ENCODE measurements at regions not wholly inside any gene's neighbourhood (a gene's known extent, or its start where the extent isn't known, plus 50 kb on each side); places are given as distances from the start of the nearest gene placed in this dataset.
A peak's percentile ranks its signal among the peaks of the same experiment; 100 is the strongest.
"Not testable (repeated sequence)": the region's sequence is repeated elsewhere in the genome, so short reads cannot be mapped to it uniquely, and the experiment has no call there.

DNA sequence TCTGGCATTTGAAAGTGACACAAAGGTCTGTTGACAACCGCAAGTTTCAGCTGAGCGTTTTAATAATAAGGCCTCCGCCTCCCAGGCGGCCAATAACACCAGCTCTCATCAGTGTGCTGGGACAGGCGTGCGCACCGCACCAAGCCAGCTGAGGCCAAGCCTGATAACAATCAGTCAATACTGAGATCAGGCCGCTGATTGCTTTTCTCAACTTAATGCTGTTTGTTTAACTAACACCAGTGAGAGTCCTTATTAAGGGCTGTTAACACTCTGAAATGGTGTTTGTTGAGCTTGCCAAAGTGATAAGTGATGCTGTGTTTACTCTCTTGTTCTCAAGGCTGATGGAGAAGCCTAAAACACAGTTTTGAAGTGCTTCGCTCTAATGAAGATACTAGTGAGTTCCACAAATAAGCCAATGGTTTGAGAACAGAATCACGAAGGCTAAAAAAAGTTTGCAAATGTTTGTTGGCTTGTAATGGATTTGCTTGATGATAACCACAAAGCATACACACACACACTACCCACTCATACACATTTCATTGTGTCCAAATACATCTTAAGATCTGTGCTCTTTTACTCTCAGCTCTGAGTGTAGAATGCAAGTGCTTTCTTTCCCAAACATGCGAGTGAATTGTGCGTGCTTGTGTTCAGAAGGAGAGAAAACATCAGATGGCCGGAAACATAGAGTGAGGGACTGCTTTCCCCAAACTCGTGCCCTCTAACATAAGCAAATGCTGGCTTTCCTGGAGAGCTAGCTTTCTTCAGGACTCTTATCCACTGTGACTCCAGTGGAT lies 330.4 kb upstream of the KLF4 start:
- Histone ChIP-seq H2AFZ (peak overlapping the region; percentile 39), H3K4me2 (no peak overlapping the region)
- peak; percentile 100 for TF ChIP-seq EZH2phosphoT487 (IDR thresholded peaks at IDR 0.05; ENCODE audit: low read depth, severe bottlenecking, unreplicated experiment)
- TF ChIP-seq EZH2 (IDR thresholded peaks at IDR 0.05; ENCODE audit: borderline replicate concordance), result no peak

DNA sequence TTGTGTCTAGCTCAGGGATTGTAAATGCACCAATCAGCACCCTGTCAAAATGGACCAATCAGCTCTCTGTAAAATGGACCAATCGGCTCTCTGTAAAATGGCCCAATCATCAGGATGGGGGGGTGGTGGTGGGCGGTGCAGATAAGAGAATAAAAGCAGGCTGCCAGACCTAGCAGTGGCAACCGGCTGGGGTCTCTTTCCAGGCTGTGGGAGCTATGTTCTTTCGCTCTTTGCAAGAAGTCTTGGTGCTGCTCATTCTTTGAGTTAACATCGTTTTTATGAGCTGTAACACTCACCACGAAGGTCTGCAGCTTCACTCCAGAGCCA lies 328.9 kb upstream of the KLF4 start:
- H3K4me2 ChIP-seq; H3K36me3 ChIP-seq (replicated peaks; ENCODE audit: insufficient read depth, low read depth); H3K9me2 ChIP-seq (replicated peaks; ENCODE audit: insufficient read depth); H2AFZ ChIP-seq; H4K20me1 ChIP-seq (ENCODE audit: insufficient read depth, poor library complexity, severe bottlenecking); H3K4me3 ChIP-seq; DNase-seq (ENCODE audit: low spot score); H3K27ac ChIP-seq; H3K79me2 ChIP-seq; H3K9me3 ChIP-seq (ENCODE audit: low read depth): not testable (repeated sequence)
- Histone ChIP-seq H3K27me3 (peaks cover 11% of the 10 kb centered on the region), H3K4me1 (ENCODE audit: insufficient read depth) (peaks cover 19% of the 10 kb centered on the region)
- 88% methylated on average over 6 of the region's 6 CpGs for WGBS (ENCODE audit: low lambda C conversion rate, missing lambda C conversion rate)

More for the DNA sequence above, 330.4 kb upstream of the KLF4 start:
- no peaks in the 10 kb centered on the region for H4K20me1 ChIP-seq (ENCODE audit: insufficient read depth, poor library complexity, severe bottlenecking)
- no peaks in the 10 kb centered on the region for H3K9me3 ChIP-seq (ENCODE audit: low read depth)
- H3K36me3 ChIP-seq (replicated peaks; ENCODE audit: insufficient read depth, low read depth), result no peaks in the 10 kb centered on the region
- 31% methylated on average over 14 of the region's 14 CpGs for WGBS (ENCODE audit: low lambda C conversion rate, missing lambda C conversion rate)
- H3K4me1 ChIP-seq (ENCODE audit: insufficient read depth), result peaks cover 19% of the 10 kb centered on the region
- no peak overlapping the region for H3K27ac ChIP-seq
- DNase-seq (ENCODE audit: low spot score), result peak; percentile 40
- H3K79me2 ChIP-seq, result no peaks in the 10 kb centered on the region
- H3K9me2 ChIP-seq (replicated peaks; ENCODE audit: insufficient read depth), result no peaks in the 10 kb centered on the region
- H3K27me3 ChIP-seq, result peaks cover 15% of the 10 kb centered on the region
- H3K4me3 ChIP-seq, result no peak overlapping the region

DNA sequence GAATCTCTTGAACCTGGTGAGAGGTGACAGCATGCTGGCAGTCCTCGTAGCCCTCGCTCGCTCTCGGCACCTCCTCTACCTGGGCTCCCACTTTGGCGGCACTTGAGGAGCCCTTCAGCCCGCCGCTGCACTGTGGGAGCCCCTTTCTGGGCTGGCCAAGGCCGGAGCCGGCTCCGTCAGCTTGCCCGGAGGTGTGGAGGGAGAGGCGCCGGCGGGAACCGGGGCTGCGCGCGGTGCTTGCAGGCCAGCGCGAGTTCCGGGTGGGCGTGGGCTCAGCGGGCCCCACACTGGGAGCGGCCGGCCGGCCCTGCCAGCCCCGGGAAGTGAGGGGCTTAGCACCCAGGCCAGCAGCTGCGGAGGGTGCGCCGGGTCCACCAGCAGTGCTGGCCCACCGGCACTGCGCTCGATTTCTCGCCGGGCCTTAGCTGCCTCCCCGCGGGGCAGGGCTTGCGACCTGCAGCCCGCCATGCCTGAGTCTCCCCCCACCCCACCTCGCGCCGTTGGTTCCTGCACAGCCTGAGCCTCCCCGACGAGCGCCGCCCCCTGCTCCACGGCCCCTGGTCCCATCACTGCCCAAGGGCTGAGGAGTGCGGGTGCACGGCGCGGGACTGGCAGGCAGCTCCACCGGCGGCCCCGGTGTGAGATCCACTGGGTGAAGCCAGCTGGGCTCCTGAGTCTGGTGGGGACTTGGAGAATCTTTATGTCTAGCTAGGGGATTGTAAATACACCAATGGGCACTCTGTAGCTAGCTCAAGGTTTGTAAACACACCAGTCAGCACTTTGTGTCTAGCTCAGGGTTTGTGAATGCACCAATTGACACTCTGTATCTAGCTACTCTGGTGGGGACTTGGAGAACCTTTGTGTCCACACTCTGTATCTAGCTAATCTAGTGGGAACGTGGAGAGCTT lies 328.3 kb upstream of the KLF4 start:
- not testable (repeated sequence) for H3K27me3 ChIP-seq

GRCh38 chr9:107816561-107817021 lies 327.0 kb upstream of the KLF4 start:
- 52% methylated on average over 2 of the region's 2 CpGs for WGBS (ENCODE audit: low lambda C conversion rate, missing lambda C conversion rate)
- peak; percentile 22 for DNase-seq (ENCODE audit: low spot score)
- H3K27me3 ChIP-seq, result no peaks in the 10 kb centered on the region

More for the DNA sequence above, 328.3 kb upstream of the KLF4 start:
- H4K20me1 ChIP-seq (ENCODE audit: insufficient read depth, poor library complexity, severe bottlenecking); H3K4me3 ChIP-seq; H3K9me2 ChIP-seq (replicated peaks; ENCODE audit: insufficient read depth); H3K79me2 ChIP-seq; H3K4me2 ChIP-seq; H3K36me3 ChIP-seq (replicated peaks; ENCODE audit: insufficient read depth, low read depth); DNase-seq (ENCODE audit: low spot score); H3K27ac ChIP-seq; H2AFZ ChIP-seq; H3K9me3 ChIP-seq (ENCODE audit: low read depth): not testable (repeated sequence)
- 96% methylated on average over 38 of the region's 55 CpGs for whole genome bisulfite sequencing (ENCODE audit: low lambda C conversion rate, missing lambda C conversion rate)
- peaks cover 19% of the 10 kb centered on the region for H3K4me1 ChIP-seq (ENCODE audit: insufficient read depth)

More at GRCh38 chr9:107816561-107817021, 327.0 kb upstream of the KLF4 start:
- no peak overlapping the region for H3K4me3 ChIP-seq
- H4K20me1 ChIP-seq (ENCODE audit: insufficient read depth, poor library complexity, severe bottlenecking), result no peaks in the 10 kb centered on the region
- no peaks in the 10 kb centered on the region for H3K9me3 ChIP-seq (ENCODE audit: low read depth)
- no peaks in the 10 kb centered on the region for H3K79me2 ChIP-seq
- no peak for TF ChIP-seq CTCF (IDR thresholded peaks at IDR 0.05; ENCODE audit: poor library complexity)
- no peak for TF ChIP-seq EZH2 (IDR thresholded peaks at IDR 0.05; ENCODE audit: borderline replicate concordance)
- no peak for TF ChIP-seq EZH2phosphoT487 (IDR thresholded peaks at IDR 0.05; ENCODE audit: low read depth, severe bottlenecking, unreplicated experiment)
- H3K4me1 ChIP-seq (ENCODE audit: insufficient read depth), result peaks cover 19% of the 10 kb centered on the region
- no peaks in the 10 kb centered on the region for H3K9me2 ChIP-seq (replicated peaks; ENCODE audit: insufficient read depth)
- no peak overlapping the region for H3K27ac ChIP-seq
- no peak overlapping the region for H2AFZ ChIP-seq
- H3K36me3 ChIP-seq (replicated peaks; ENCODE audit: insufficient read depth, low read depth), result no peaks in the 10 kb centered on the region
- H3K4me2 ChIP-seq, result no peak overlapping the region
